Astrocyte (in vitro differentiated cells and primary cell): ENCODE measurements at regions not wholly inside any gene's neighbourhood (a gene's known extent, or its start where the extent isn't known, plus 50 kb on each side); places are given as distances from the start of the nearest gene placed in this dataset.

Source experiments
- DNase-seq: peaks from one replicate; pipeline ENCODE4 v3.0.0-alpha.2; 2010; ENCODE audit warnings: low read depth
- FAIRE-seq: peaks from 2 replicates; lab custom pipeline; 2011; peaks lifted over from hg19 to GRCh38; lab: Jason Lieb, UNC
- H2AFZ ChIP-seq: 2 replicates; pipeline ENCODE4 v1.6.0; 2012; ENCODE audit warnings: low read depth, low read length, inconsistent platforms
- H3K27ac ChIP-seq: 2 replicates; pipeline ENCODE4 v1.5.1; 2011; ENCODE audit warnings: low read depth, low read length, inconsistent platforms
- H3K27me3 ChIP-seq: 2 replicates; pipeline ENCODE4 v1.6.0; 2011; ENCODE audit warnings: low read length, inconsistent platforms; ENCODE audit not compliant: insufficient read depth
- H3K36me3 ChIP-seq: 2 replicates; pipeline ENCODE4 v1.5.1; 2011; ENCODE audit warnings: low read length, inconsistent platforms; ENCODE audit not compliant: insufficient read depth
- H3K4me1 ChIP-seq: 2 replicates; pipeline ENCODE4 v1.5.1; 2011; ENCODE audit warnings: low read length, inconsistent platforms; ENCODE audit not compliant: insufficient read depth
- H3K4me2 ChIP-seq: 2 replicates; pipeline ENCODE4 v1.6.0; 2012; ENCODE audit warnings: low read length, inconsistent platforms
- H3K4me3 ChIP-seq: 2 replicates; pipeline ENCODE4 v1.5.1; 2011; ENCODE audit warnings: low read depth, mild to moderate bottlenecking, low read length, inconsistent platforms; ENCODE audit not compliant: insufficient read depth
- H3K79me2 ChIP-seq: 2 replicates; pipeline ENCODE4 v1.6.0; 2012; ENCODE audit warnings: mild to moderate bottlenecking, low read length, inconsistent platforms; ENCODE audit not compliant: insufficient read depth
- H3K9ac ChIP-seq: 2 replicates; pipeline ENCODE4 v1.6.0; 2012; ENCODE audit warnings: mild to moderate bottlenecking, low read length, inconsistent platforms
- H3K9me3 ChIP-seq: 2 replicates; pipeline ENCODE4 v1.5.1; 2012; ENCODE audit warnings: low read depth, mild to moderate bottlenecking, low read length, inconsistent platforms; ENCODE audit not compliant: insufficient read depth
- H4K20me1 ChIP-seq: 2 replicates; pipeline ENCODE4 v1.6.0; 2012; ENCODE audit warnings: low read length, inconsistent platforms; ENCODE audit not compliant: insufficient read depth
- H3K27ac Mint-ChIP-seq: one replicate; pipeline ENCODE4 v1.8.0; 2021; ENCODE audit warnings: mild to moderate bottlenecking, mixed read lengths; ENCODE audit not compliant: unreplicated experiment
- H3K27me3 Mint-ChIP-seq: one replicate; pipeline ENCODE4 v1.8.0; 2021; ENCODE audit warnings: low read depth, mixed read lengths; ENCODE audit not compliant: unreplicated experiment
- H3K36me3 Mint-ChIP-seq: one replicate; pipeline ENCODE4 v1.8.0; 2021; ENCODE audit warnings: low read depth, mixed read lengths; ENCODE audit not compliant: unreplicated experiment
- H3K4me1 Mint-ChIP-seq: one replicate; pipeline ENCODE4 v1.8.0; 2021; ENCODE audit warnings: low read depth, mixed read lengths; ENCODE audit not compliant: unreplicated experiment
- H3K4me3 Mint-ChIP-seq: one replicate; pipeline ENCODE4 v1.8.0; 2021; ENCODE audit warnings: mild to moderate bottlenecking, moderate library complexity, mixed read lengths; ENCODE audit not compliant: unreplicated experiment
- H3K9me3 Mint-ChIP-seq: one replicate; pipeline ENCODE4 v1.8.0; 2021; ENCODE audit warnings: mild to moderate bottlenecking, mixed read lengths; ENCODE audit not compliant: unreplicated experiment
- EZH2 ChIP-seq: IDR thresholded peaks from 2 replicates; pipeline ENCODE4 v1.6.1; 2012; ENCODE audit warnings: mild to moderate bottlenecking, low read length, inconsistent platforms; ENCODE audit not compliant: insufficient read depth
- TF ChIP-seq, protein P1 (sequence below): IDR thresholded peaks from 2 replicates; pipeline ENCODE4 v1.5.1; 2011; ENCODE audit warnings: low read depth, mild to moderate bottlenecking, inconsistent platforms, low read length, moderate library complexity; ENCODE audit not compliant: insufficient read depth

DNA sequence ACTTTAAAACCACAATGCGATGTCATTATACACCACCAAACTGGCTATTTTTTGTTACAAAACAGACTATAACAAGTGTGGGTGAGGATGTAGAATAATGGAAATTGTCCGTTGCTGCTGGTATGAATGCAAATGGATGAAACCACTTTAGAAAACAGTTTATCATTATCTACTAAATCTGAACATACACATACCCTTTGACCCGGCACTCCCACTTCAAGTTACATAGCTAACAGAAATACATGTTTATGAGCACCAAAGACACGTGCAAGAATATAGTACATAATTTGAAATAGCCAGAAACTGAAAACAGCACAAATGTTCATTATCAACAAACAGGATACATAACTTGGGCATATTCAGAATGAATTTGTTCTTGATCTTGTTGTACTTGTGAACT, 206.4 kb upstream of the CHAC2 start:
- H3K27me3 ChIP-seq, result no peaks in the 10 kb centered on the region
- Mint-ChIP-seq H3K27me3 (no peaks in the 10 kb centered on the region), H3K4me1 (peaks cover 4% of the 10 kb centered on the region), H3K27ac (no peak overlapping the region), H3K4me3 (no peak overlapping the region), H3K36me3 (no peaks in the 10 kb centered on the region), H3K9me3 (peaks cover 4% of the 10 kb centered on the region)
- H3K36me3 ChIP-seq, result no peaks in the 10 kb centered on the region
- H2AFZ ChIP-seq, result no peak overlapping the region
- no peak overlapping the region for H3K4me2 ChIP-seq
- no peak for FAIRE-seq
- H4K20me1 ChIP-seq, result no peaks in the 10 kb centered on the region
- H3K4me3 ChIP-seq, result no peak overlapping the region
- H3K4me1 ChIP-seq, result no peaks in the 10 kb centered on the region
- H3K9me3 ChIP-seq, result no peaks in the 10 kb centered on the region
- H3K9ac ChIP-seq, result no peak overlapping the region
- H3K79me2 ChIP-seq, result no peaks in the 10 kb centered on the region
- no peak overlapping the region for H3K27ac ChIP-seq
- TF ChIP-seq, protein P1, sequence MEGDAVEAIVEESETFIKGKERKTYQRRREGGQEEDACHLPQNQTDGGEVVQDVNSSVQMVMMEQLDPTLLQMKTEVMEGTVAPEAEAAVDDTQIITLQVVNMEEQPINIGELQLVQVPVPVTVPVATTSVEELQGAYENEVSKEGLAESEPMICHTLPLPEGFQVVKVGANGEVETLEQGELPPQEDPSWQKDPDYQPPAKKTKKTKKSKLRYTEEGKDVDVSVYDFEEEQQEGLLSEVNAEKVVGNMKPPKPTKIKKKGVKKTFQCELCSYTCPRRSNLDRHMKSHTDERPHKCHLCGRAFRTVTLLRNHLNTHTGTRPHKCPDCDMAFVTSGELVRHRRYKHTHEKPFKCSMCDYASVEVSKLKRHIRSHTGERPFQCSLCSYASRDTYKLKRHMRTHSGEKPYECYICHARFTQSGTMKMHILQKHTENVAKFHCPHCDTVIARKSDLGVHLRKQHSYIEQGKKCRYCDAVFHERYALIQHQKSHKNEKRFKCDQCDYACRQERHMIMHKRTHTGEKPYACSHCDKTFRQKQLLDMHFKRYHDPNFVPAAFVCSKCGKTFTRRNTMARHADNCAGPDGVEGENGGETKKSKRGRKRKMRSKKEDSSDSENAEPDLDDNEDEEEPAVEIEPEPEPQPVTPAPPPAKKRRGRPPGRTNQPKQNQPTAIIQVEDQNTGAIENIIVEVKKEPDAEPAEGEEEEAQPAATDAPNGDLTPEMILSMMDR, result no peak
- TF ChIP-seq EZH2, result no peak
- no peak for DNase-seq

- H3K4me1 ChIP-seq, result no peaks in the 10 kb centered on the region
- H3K36me3 ChIP-seq, result no peaks in the 10 kb centered on the region
- H3K9ac ChIP-seq, result no peak overlapping the region
- no peak overlapping the region for H3K27ac ChIP-seq
- Mint-ChIP-seq H3K4me3 (no peak overlapping the region), H3K36me3 (no peaks in the 10 kb centered on the region), H3K27me3 (no peaks in the 10 kb centered on the region), H3K4me1 (peaks cover 4% of the 10 kb centered on the region), H3K27ac (no peak overlapping the region), H3K9me3 (peaks cover 4% of the 10 kb centered on the region)
- H3K79me2 ChIP-seq, result no peaks in the 10 kb centered on the region
- no peak overlapping the region for H2AFZ ChIP-seq
- no peak overlapping the region for H3K4me2 ChIP-seq
- DNase-seq (no peak), FAIRE-seq (no peak)
- H3K4me3 ChIP-seq, result no peak overlapping the region
- H3K9me3 ChIP-seq, result no peaks in the 10 kb centered on the region
- H4K20me1 ChIP-seq, result no peaks in the 10 kb centered on the region
- TF ChIP-seq, protein P1, result no peak
- no peak for TF ChIP-seq EZH2
- no peaks in the 10 kb centered on the region for H3K27me3 ChIP-seq
Measured at GRCh38 chr2:53559302-53559966, 208.2 kb upstream of the CHAC2 start.

GRCh38 chr2:53558867-53559266, 208.7 kb upstream of the CHAC2 start:
- no peaks in the 10 kb centered on the region for H3K36me3 ChIP-seq
- no peak for FAIRE-seq
- Mint-ChIP-seq H3K9me3 (peaks cover 4% of the 10 kb centered on the region), H3K27me3 (no peaks in the 10 kb centered on the region), H3K36me3 (no peaks in the 10 kb centered on the region), H3K27ac (no peak overlapping the region), H3K4me1 (peaks cover 4% of the 10 kb centered on the region), H3K4me3 (no peak overlapping the region)
- H3K9ac ChIP-seq, result no peak overlapping the region
- H3K4me1 ChIP-seq, result no peaks in the 10 kb centered on the region
- DNase-seq, result no peak
- H4K20me1 ChIP-seq, result no peaks in the 10 kb centered on the region
- H3K4me2 ChIP-seq, result no peak overlapping the region
- H3K27ac ChIP-seq, result no peak overlapping the region
- no peak overlapping the region for H3K4me3 ChIP-seq
- TF ChIP-seq EZH2, result no peak
- TF ChIP-seq, protein P1, result no peak
- H3K27me3 ChIP-seq, result no peaks in the 10 kb centered on the region
- H3K9me3 ChIP-seq, result peaks cover 6% of the 10 kb centered on the region
- H2AFZ ChIP-seq, result no peak overlapping the region
- H3K79me2 ChIP-seq, result no peaks in the 10 kb centered on the region
